Calu3 (cell line): ENCODE measurements at regions not wholly inside any gene's neighbourhood (a gene's known extent, or its start where the extent isn't known, plus 50 kb on each side); places are given as distances from the start of the nearest gene placed in this dataset.

Source experiments
- BruUV-seq: library from RNA; stranded (reverse); fragments of 400-500 nt; replicated peaks from 2 replicates; lab custom pipeline; 2021; lab: Mats Ljungman, UMichigan
- CTCF ChIA-PET: fragments of 300-600 bp; sonication (Branson Sonifier 250); formaldehyde crosslinking; loops from one replicate; lab custom pipeline; 2022; ENCODE audit warnings: antibody characterized with exemption; lab: Charles Lee
- DNase-seq: peaks from one replicate; pipeline ENCODE4 v3.0.0; 2022
- H3K27ac Mint-ChIP-seq: one replicate; pipeline ENCODE4 v1.8.0; 2022; ENCODE audit warnings: mixed read lengths; ENCODE audit not compliant: unreplicated experiment
- H3K27me3 Mint-ChIP-seq: one replicate; pipeline ENCODE4 v1.8.0; 2022; ENCODE audit warnings: mixed read lengths; ENCODE audit not compliant: unreplicated experiment
- H3K36me3 Mint-ChIP-seq: one replicate; pipeline ENCODE4 v1.8.0; 2022; ENCODE audit warnings: mild to moderate bottlenecking, moderate library complexity, mixed read lengths; ENCODE audit not compliant: insufficient read depth, unreplicated experiment
- H3K4me1 Mint-ChIP-seq: one replicate; pipeline ENCODE4 v1.8.0; 2022; ENCODE audit warnings: mild to moderate bottlenecking, low read depth, mixed read lengths; ENCODE audit not compliant: unreplicated experiment
- H3K4me3 Mint-ChIP-seq: one replicate; pipeline ENCODE4 v1.8.0; 2022; ENCODE audit warnings: mild to moderate bottlenecking, low read depth, moderate library complexity, mixed read lengths; ENCODE audit not compliant: unreplicated experiment
- H3K9me3 Mint-ChIP-seq: one replicate; pipeline ENCODE4 v1.8.0; 2022; ENCODE audit warnings: low read depth, mixed read lengths; ENCODE audit not compliant: unreplicated experiment
- CTCF ChIP-seq: fragments of 200-600 bp; IDR thresholded peaks from one replicate; pipeline ENCODE4 v1.8.0; 2022; ENCODE audit warnings: antibody characterized with exemption; ENCODE audit not compliant: unreplicated experiment
- intact Hi-C: fragments of 100-400 bp; cut with micrococcal nuclease; formaldehyde crosslinking; loops from one replicate; pipeline ENCODE4 v1.10.0; 2022; ENCODE audit not compliant: unreplicated experiment

DNA sequence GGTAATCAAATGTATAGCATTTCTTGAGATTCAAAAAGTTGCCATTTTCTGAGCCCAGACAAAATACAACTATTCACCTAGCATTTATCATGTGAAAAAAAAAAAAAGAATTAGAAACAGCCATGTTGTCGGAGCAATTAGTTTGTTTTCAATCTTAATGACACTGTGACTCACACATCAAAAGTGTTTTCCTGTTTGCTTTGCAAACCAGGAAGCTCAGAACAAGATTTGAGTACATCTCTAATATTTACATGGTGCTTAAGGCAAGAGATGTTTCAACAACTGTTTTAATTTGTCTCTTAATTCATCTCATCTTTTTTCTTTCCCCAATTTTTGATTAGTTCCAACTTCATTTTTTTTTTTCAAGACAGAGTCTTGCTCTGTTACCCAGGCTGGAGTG is 62.5 kb upstream of the CAPZB start:
- CTCF ChIA-PET, result no interaction called here
- H3K36me3 Mint-ChIP-seq, result no peaks in the 10 kb centered on the region
- no TSS peak for BruUV-seq
- peaks cover 32% of the 10 kb centered on the region for H3K4me1 Mint-ChIP-seq
- intact Hi-C loops, result no loop called here
- no peak for DNase-seq
- no peak for TF ChIP-seq CTCF
- H3K27ac Mint-ChIP-seq, result no peak overlapping the region
- H3K27me3 Mint-ChIP-seq, result no peaks in the 10 kb centered on the region
- H3K9me3 Mint-ChIP-seq, result peaks cover 7% of the 10 kb centered on the region
- no peak overlapping the region for H3K4me3 Mint-ChIP-seq

- no peak for TF ChIP-seq CTCF
- CTCF ChIA-PET, result no interaction called here
- H3K27me3 Mint-ChIP-seq, result no peaks in the 10 kb centered on the region
- H3K9me3 Mint-ChIP-seq, result peaks cover 4% of the 10 kb centered on the region
- DNase-seq, result no peak
- no peaks in the 10 kb centered on the region for H3K36me3 Mint-ChIP-seq
- no TSS peak for BruUV-seq
- intact Hi-C loops, result no loop called here
- H3K4me1 Mint-ChIP-seq, result no peaks in the 10 kb centered on the region
- no peak overlapping the region for H3K27ac Mint-ChIP-seq
- no peak overlapping the region for H3K4me3 Mint-ChIP-seq
These were observed 51.2 kb upstream of the CAPZB start for GRCh38 chr1:19536519-19536918.

- H3K36me3 Mint-ChIP-seq, result no peaks in the 10 kb centered on the region
- DNase-seq, result no peak
- H3K27me3 Mint-ChIP-seq, result no peaks in the 10 kb centered on the region
- no peak overlapping the region for H3K27ac Mint-ChIP-seq
- peaks cover 4% of the 10 kb centered on the region for H3K9me3 Mint-ChIP-seq
- intact Hi-C loops, result no loop called here
- no peaks in the 10 kb centered on the region for H3K4me1 Mint-ChIP-seq
- BruUV-seq, result no TSS peak
- CTCF ChIA-PET, result no interaction called here
- no peak for TF ChIP-seq CTCF
- H3K4me3 Mint-ChIP-seq, result no peak overlapping the region
These were observed 49.9 kb upstream of the CAPZB start for GRCh38 chr1:19535214-19535613.
